ENCODE measurements at regions not wholly inside any gene's neighbourhood (a gene's known extent, or its start where the extent isn't known, plus 50 kb on each side); places are given as distances from the start of the nearest gene placed in this dataset.

- TF ChIP-seq SPI1 (IDR thresholded peaks at IDR 0.05; ENCODE audit: low read depth, low read length) (no peak), POU2F2 (IDR thresholded peaks at IDR 0.05; ENCODE audit: low read depth, low read length) (no peak), TAF1 (IDR thresholded peaks at IDR 0.05; ENCODE audit: low read depth, low read length) (no peak), PAX5 (IDR thresholded peaks at IDR 0.05; ENCODE audit: insufficient read depth, low read length, severe bottlenecking) (no peak), POLR2A (IDR thresholded peaks at IDR 0.05; ENCODE audit: low read depth, low read length) (no peak), POLR2AphosphoS5 (IDR thresholded peaks at IDR 0.05; ENCODE audit: low read depth, low read length) (no peak)
- no peak for FAIRE-seq
- DNase-seq (ENCODE audit: insufficient read length, low spot score) = no peak
Observed at GRCh38 chr20:40508821-40509220, 180.2 kb downstream of the MAFB start.

GRCh38 chr20:40506537-40506939 is 182.5 kb downstream of the MAFB start:
- DNase-seq (ENCODE audit: insufficient read length, low spot score) (no peak), FAIRE-seq (no peak)
- TF ChIP-seq PAX5 (IDR thresholded peaks at IDR 0.05; ENCODE audit: insufficient read depth, low read length, severe bottlenecking) (no peak), TAF1 (IDR thresholded peaks at IDR 0.05; ENCODE audit: low read depth, low read length) (no peak), POU2F2 (IDR thresholded peaks at IDR 0.05; ENCODE audit: low read depth, low read length) (no peak), POLR2AphosphoS5 (IDR thresholded peaks at IDR 0.05; ENCODE audit: low read depth, low read length) (no peak), SPI1 (IDR thresholded peaks at IDR 0.05; ENCODE audit: low read depth, low read length) (no peak), POLR2A (IDR thresholded peaks at IDR 0.05; ENCODE audit: low read depth, low read length) (no peak)

GRCh38 chr20:40503119-40503518 is 185.9 kb downstream of the MAFB start:
- TF ChIP-seq TAF1 (IDR thresholded peaks at IDR 0.05; ENCODE audit: low read depth, low read length) = no peak
- no peak for TF ChIP-seq POU2F2 (IDR thresholded peaks at IDR 0.05; ENCODE audit: low read depth, low read length)
- TF ChIP-seq SPI1 (IDR thresholded peaks at IDR 0.05; ENCODE audit: low read depth, low read length) = no peak
- no peak for TF ChIP-seq PAX5 (IDR thresholded peaks at IDR 0.05; ENCODE audit: insufficient read depth, low read length, severe bottlenecking)
- TF ChIP-seq POLR2AphosphoS5 (IDR thresholded peaks at IDR 0.05; ENCODE audit: low read depth, low read length) = no peak
- no peak for TF ChIP-seq POLR2A (IDR thresholded peaks at IDR 0.05; ENCODE audit: low read depth, low read length)
- FAIRE-seq = no peak
- DNase-seq (ENCODE audit: insufficient read length, low spot score) = no peak

- DNase-seq (ENCODE audit: insufficient read length, low spot score) (no peak), FAIRE-seq (no peak)
- no peak for TF ChIP-seq POLR2A (IDR thresholded peaks at IDR 0.05; ENCODE audit: low read depth, low read length)
- no peak for TF ChIP-seq PAX5 (IDR thresholded peaks at IDR 0.05; ENCODE audit: insufficient read depth, low read length, severe bottlenecking)
- no peak for TF ChIP-seq TAF1 (IDR thresholded peaks at IDR 0.05; ENCODE audit: low read depth, low read length)
- no peak for TF ChIP-seq SPI1 (IDR thresholded peaks at IDR 0.05; ENCODE audit: low read depth, low read length)
- no peak for TF ChIP-seq POU2F2 (IDR thresholded peaks at IDR 0.05; ENCODE audit: low read depth, low read length)
- no peak for TF ChIP-seq POLR2AphosphoS5 (IDR thresholded peaks at IDR 0.05; ENCODE audit: low read depth, low read length)
Observed at GRCh38 chr20:40502576-40502975, 186.5 kb downstream of the MAFB start.

GRCh38 chr20:40499391-40499790 is 189.6 kb downstream of the MAFB start:
- TF ChIP-seq POLR2AphosphoS5 (IDR thresholded peaks at IDR 0.05; ENCODE audit: low read depth, low read length) = no peak
- FAIRE-seq = no peak

GRCh38 chr20:40497899-40498691 is 190.9 kb downstream of the MAFB start:
- no peak for DNase-seq (ENCODE audit: insufficient read length, low spot score)
- no peak for FAIRE-seq
- TF ChIP-seq TAF1 (IDR thresholded peaks at IDR 0.05; ENCODE audit: low read depth, low read length) (no peak), POU2F2 (IDR thresholded peaks at IDR 0.05; ENCODE audit: low read depth, low read length) (no peak), POLR2AphosphoS5 (IDR thresholded peaks at IDR 0.05; ENCODE audit: low read depth, low read length) (no peak), SPI1 (IDR thresholded peaks at IDR 0.05; ENCODE audit: low read depth, low read length) (peak; percentile 78)

More at GRCh38 chr20:40499391-40499790, 189.6 kb downstream of the MAFB start:
- no peak for DNase-seq (ENCODE audit: insufficient read length, low spot score)

GRCh38 chr20:40495956-40496355 is 193.1 kb downstream of the MAFB start:
- DNase-seq (ENCODE audit: insufficient read length, low spot score) (no peak), FAIRE-seq (no peak)
- TF ChIP-seq PAX5 (IDR thresholded peaks at IDR 0.05; ENCODE audit: insufficient read depth, low read length, severe bottlenecking) (no peak), POU2F2 (IDR thresholded peaks at IDR 0.05; ENCODE audit: low read depth, low read length) (no peak), POLR2A (IDR thresholded peaks at IDR 0.05; ENCODE audit: low read depth, low read length) (no peak), SPI1 (IDR thresholded peaks at IDR 0.05; ENCODE audit: low read depth, low read length) (no peak), TAF1 (IDR thresholded peaks at IDR 0.05; ENCODE audit: low read depth, low read length) (no peak), POLR2AphosphoS5 (IDR thresholded peaks at IDR 0.05; ENCODE audit: low read depth, low read length) (no peak)

- DNase-seq (ENCODE audit: insufficient read length, low spot score) (no peak), FAIRE-seq (no peak)
- TF ChIP-seq POU2F2 (IDR thresholded peaks at IDR 0.05; ENCODE audit: low read depth, low read length) = no peak
- no peak for TF ChIP-seq POLR2AphosphoS5 (IDR thresholded peaks at IDR 0.05; ENCODE audit: low read depth, low read length)
- no peak for TF ChIP-seq SPI1 (IDR thresholded peaks at IDR 0.05; ENCODE audit: low read depth, low read length)
- no peak for TF ChIP-seq TAF1 (IDR thresholded peaks at IDR 0.05; ENCODE audit: low read depth, low read length)
- no peak for TF ChIP-seq PAX5 (IDR thresholded peaks at IDR 0.05; ENCODE audit: insufficient read depth, low read length, severe bottlenecking)
- TF ChIP-seq POLR2A (IDR thresholded peaks at IDR 0.05; ENCODE audit: low read depth, low read length) = no peak
Observed at GRCh38 chr20:40494248-40494647, 194.8 kb downstream of the MAFB start.

GRCh38 chr20:40493549-40493948 is 195.5 kb downstream of the MAFB start:
- TF ChIP-seq SPI1 (IDR thresholded peaks at IDR 0.05; ENCODE audit: low read depth, low read length) = no peak
- TF ChIP-seq TAF1 (IDR thresholded peaks at IDR 0.05; ENCODE audit: low read depth, low read length) = no peak
- no peak for TF ChIP-seq PAX5 (IDR thresholded peaks at IDR 0.05; ENCODE audit: insufficient read depth, low read length, severe bottlenecking)
- FAIRE-seq = no peak
- no peak for DNase-seq (ENCODE audit: insufficient read length, low spot score)

- FAIRE-seq (no peak), DNase-seq (ENCODE audit: insufficient read length, low spot score) (no peak)
- no peak for TF ChIP-seq POLR2A (IDR thresholded peaks at IDR 0.05; ENCODE audit: low read depth, low read length)
- no peak for TF ChIP-seq POLR2AphosphoS5 (IDR thresholded peaks at IDR 0.05; ENCODE audit: low read depth, low read length)
- no peak for TF ChIP-seq POU2F2 (IDR thresholded peaks at IDR 0.05; ENCODE audit: low read depth, low read length)
- TF ChIP-seq SPI1 (IDR thresholded peaks at IDR 0.05; ENCODE audit: low read depth, low read length) = no peak
- TF ChIP-seq TAF1 (IDR thresholded peaks at IDR 0.05; ENCODE audit: low read depth, low read length) = no peak
Observed at GRCh38 chr20:40493071-40493470, 196.0 kb downstream of the MAFB start.

Data from GM12891 (cell line).